Embryonic facial prominence (tissue), 1 donor: ENCODE measurements at regions not wholly inside any gene's neighbourhood (a gene's known extent, or its start where the extent isn't known, plus 50 kb on each side); places are given as distances from the start of the nearest gene placed in this dataset.
"Not testable (repeated sequence)": the region's sequence is repeated elsewhere in the genome, so short reads cannot be mapped to it uniquely, and the experiment has no call there.

Experiments used
- DNase-seq: peaks from one replicate; pipeline ENCODE4 v3.0.0-alpha.2; 2016; ENCODE audit errors: extremely low spot score

DNA sequence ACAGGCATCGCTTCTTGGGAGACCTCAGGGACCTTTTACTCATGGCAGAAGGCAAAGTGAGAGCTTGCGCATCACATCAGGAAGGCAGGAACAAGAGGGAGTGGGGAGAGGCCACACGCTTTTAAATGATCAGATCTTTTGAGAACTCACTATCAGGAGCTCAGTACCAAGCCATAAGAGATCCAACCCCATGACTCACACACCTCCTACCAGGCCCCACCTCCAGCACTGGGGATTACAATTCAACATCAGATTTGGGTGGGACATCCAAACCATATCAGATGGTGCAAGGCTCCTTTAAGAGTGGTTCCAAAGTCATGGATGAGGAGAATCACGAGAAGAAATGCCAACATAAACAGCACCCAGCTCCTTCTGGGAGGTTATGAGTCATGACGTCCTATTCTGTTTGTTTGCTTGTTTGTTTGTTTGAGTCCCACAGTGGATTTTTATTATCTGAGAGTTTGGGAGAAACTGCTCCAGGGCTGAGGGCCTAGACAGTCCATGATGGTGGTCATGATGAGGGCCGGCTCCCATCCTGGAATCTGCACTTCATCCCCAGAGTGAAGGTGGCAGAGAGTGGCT is 453.5 kb downstream of the GADD45G start:
- no peak for DNase-seq

DNA sequence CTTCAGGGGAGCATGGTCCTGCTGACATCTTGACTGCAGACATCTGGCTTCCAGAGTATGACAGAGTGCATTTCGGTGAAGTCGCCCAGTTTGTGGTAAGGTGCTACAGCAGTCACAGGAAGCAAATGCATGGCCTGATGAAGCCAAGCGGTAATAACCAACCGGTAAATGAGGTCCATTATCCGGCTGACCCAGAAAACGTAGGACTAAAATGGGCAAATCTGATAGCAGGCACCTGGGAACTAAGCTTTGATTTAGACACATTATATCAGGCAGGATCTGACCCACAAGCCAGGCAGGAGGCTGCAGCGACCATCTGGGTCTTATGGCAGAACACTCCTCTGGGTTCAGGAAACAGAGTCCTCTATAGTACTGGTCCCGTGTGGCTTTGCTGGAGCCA is 454.6 kb downstream of the GADD45G start:
- DNase-seq = no peak

DNA sequence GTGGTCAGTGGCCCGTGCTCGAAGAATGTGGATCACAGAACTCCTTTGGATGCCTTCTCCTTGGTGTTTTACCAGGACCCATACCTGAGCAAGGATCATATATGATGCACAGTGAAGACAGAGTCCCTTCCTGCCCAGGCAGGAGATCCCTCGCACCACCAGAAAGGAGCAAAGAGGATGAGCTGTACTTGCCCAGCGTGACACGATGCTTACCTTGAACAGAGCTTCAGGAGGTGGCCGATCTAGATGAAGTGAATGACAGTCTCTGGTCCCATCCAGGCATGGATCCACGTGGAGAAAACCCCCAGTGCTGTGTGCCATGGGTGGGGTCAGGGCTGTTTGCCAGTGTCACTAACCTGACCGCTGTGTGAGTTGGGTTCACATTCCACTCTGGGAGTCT is 455.4 kb downstream of the GADD45G start:
- no peak for DNase-seq

DNA sequence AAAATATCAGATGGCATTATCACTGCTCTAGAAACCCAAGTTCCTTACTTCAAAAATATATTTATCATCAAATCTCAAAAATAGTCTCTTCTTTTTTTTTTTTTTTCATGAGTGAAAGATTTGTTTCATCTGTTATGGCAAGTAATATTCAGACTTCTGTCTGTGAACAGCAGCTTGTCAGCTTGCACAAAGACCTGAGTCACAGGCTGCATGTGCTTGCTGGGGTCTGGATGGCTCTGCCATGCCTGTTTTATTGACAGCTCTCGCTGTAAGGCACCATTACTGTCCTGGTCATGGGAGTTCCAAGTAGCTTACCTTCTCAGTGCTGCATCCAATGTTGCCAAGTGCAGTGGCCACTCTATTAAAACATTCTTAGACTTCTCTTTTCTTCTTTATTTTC is 456.4 kb downstream of the GADD45G start:
- DNase-seq = no peak

DNA sequence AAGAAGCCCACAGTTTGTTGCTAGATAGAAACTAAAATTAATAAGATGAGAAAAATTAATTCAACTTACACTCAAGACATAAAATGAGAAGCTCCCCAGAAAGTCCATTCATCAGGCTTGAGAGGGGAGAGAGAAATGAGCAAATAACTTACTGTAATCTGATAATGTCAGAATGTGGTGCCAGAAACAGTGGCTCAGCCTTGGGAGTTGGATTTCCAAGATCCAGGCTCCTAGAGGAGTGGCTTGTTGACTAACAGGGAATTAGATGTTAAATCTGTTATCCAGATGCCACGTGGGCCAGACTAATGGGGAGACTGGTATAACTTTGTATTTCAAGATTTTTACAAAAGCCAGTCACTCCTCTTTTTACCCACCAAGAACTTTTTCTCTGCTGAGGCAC is 458.2 kb downstream of the GADD45G start:
- no peak for DNase-seq

DNA sequence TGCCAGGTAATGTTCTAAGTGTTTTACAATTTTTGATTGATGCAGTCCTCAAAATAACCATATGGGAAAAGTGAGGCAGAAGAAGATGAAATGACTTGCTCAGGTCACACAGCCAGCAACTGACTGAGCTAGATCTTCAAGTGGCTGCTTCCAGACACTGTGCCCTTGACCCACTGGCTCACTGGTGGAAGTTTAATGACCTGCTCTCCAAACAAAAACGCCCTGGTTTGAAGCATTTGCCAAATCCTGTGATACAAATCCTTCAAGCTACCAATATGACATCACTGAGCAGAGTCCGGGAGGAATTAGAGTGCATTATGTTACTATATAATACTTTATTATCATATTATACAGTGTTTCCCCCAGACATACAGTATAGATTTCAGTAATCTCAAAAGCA is 459.4 kb downstream of the GADD45G start:
- no peak for DNase-seq

- no peak for DNase-seq
Observed at GRCh38 chr9:90064971-90065370, 460.2 kb downstream of the GADD45G start.

DNA sequence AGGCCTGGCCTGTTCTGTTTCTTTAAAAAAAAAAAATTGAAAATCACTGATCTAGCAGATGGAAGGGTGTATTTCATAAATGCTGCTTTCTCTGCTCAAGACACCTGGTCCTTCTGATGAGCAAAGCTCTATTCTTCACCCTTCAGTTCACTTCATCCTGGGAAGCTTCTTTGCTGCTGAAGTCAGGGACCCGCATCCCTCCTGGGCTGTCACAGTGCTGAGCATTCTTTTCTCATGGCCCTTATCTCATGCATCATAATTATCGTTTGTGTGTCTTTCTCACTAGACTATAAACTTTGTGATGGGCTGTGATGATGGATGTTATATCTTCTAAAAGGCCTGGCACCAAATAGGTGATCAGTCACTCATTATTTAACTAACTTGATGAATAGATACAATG is 461.0 kb downstream of the GADD45G start:
- no peak for DNase-seq

DNA sequence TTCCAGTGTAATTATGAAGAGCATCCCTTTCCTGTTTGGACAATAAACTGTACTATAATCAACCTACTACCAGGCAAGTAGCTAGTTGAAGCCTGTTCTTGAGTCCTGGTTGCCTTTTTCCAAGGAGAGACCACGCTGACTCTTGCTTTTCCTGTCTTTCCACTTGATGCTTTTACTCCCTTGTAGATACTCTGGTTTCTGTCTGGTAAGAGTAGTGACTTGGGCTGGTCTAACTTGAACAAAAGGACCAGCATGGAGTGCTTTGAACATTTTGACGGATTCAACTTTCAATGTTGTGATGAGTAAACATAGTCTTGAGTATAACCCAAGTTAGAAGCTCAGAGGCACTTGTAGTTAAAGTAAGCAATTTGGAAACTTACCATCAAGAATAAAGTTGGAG is 464.3 kb downstream of the GADD45G start:
- DNase-seq = no peak

- no peak for DNase-seq
Observed at GRCh38 chr9:90070056-90070455, 465.2 kb downstream of the GADD45G start.

DNA sequence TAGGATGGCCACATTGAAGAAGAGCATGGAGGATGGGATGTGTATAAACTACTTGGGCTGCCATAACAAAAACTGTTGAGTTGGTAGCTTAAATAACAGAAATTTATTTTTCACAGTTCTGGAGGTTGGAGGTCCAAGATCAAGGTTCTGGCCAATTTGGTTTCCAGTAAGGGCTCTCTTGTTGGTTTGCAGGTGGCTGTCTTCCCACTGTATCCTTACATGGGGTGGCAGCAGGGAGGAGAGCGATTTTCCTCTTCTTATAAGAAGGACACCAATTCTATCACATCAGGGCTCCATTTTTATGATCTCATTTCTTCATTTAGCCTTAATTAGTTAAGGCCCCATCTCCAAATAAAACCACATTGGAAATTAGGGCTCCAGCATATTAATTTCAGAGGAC is 465.7 kb downstream of the GADD45G start:
- DNase-seq = no peak

GRCh38 chr9:90070931-90071660 is 466.3 kb downstream of the GADD45G start:
- no peak for DNase-seq

GRCh38 chr9:90073186-90073945 is 468.6 kb downstream of the GADD45G start:
- no peak for DNase-seq

- DNase-seq = no peak
Observed at GRCh38 chr9:90074316-90074962, 469.6 kb downstream of the GADD45G start.

- not testable (repeated sequence) for DNase-seq
Observed at GRCh38 chr9:90077598-90077997, 472.8 kb downstream of the GADD45G start.

DNA sequence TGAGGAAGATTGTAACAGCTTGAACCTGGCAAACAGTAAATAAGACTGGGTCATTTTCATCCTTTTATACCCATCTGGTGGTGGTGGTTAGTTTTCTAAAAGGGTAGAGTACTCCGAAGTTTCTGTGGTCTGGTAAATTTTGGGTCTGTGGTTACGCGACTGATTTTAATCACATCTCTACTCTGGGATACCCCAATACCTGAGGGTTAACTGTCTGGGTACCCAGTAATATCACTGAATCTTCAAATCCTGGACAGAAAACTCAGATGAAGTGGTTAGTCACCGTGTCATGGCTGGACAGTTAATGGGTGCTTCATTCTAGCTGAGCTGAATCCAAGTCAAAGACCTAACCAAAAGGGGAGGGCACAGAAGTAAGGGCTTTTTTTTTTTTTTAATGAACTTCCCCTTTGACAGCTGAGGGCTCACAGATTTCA is 474.2 kb downstream of the GADD45G start:
- no peak for DNase-seq

DNA sequence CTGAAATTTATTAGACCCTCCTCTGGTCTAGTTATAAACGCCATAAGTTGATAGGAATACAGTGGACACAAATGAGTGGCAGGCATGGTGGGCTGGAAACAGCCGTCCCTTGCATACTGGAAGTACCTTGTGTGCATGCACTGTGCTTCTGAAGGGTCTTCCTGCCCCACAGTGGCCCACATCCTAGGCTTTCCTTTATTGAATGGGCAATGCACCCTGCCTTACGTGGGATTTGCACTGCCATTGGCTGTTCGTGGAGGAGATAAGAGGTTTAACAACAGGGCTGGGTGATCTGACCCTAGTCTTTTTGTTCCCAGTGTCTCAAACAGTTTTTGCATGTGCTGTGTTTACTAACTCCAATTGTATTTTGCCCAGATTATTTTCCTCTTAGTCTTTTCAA is 480.8 kb downstream of the GADD45G start:
- no peak for DNase-seq

- DNase-seq = no peak
Observed at GRCh38 chr9:90086101-90086511, 481.3 kb downstream of the GADD45G start.

GRCh38 chr9:90088434-90088833 is 483.6 kb downstream of the GADD45G start:
- no peak for DNase-seq

DNA sequence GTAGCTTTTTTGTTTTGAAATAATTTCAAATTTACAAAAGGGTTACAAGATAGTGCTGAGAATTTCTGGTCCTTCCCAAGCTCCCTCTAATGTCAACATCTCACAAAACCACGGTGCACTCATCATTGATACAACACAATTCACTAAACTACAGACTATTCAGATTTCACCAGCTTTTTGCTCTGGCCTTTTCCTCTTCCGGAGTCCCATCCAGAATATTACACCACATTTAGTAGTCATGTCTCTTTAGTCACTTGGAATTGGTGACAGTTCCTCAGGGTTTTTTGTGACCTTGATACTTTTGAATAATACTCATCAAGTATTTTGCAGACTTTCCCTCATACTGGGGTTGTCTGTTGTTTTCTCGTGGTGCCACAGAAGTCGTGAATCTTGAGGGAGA is 484.0 kb downstream of the GADD45G start:
- DNase-seq = no peak

DNA sequence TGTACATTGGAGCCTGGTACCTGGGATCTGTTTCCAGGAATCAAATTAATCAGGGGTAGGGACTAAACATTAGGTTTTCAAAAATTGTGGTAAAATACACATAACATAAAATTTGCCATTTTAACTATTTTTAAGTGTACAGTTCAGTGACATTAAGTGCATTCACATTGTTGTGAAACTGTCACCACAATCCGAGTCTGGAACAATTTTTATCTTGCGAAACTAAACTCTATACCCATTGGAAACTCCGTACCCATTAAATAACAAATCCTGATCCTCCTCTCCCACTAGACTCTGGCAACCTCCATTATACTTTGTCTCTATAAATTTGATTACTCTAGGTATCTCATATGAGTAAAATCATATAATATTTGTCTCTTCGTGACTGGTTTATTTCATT is 486.2 kb downstream of the GADD45G start:
- DNase-seq = no peak

GRCh38 chr9:90092508-90092907 is 487.7 kb downstream of the GADD45G start:
- no peak for DNase-seq
